Parathyroid adenoma (tissue), 2 donors: ENCODE measurements at regions not wholly inside any gene's neighbourhood (a gene's known extent, or its start where the extent isn't known, plus 50 kb on each side); places are given as distances from the start of the nearest gene placed in this dataset.

Experiments
- H2AFZ ChIP-seq: fragments of 300-600 bp; sonication (generic); one replicate; pipeline ENCODE4 v1.7.0; 2017; ENCODE audit warnings: antibody characterized with exemption, mild to moderate bottlenecking
- H3K27ac ChIP-seq: fragments of 300-600 bp; sonication (generic); one replicate; pipeline ENCODE4 v1.7.0; 2017
- H3K27me3 ChIP-seq: fragments of 300-600 bp; sonication (generic); one replicate; pipeline ENCODE4 v1.7.0; 2017; ENCODE audit warnings: low read length; ENCODE audit not compliant: control insufficient read depth, insufficient read depth
- H3K36me3 ChIP-seq: fragments of 300-600 bp; sonication (generic); one replicate; pipeline ENCODE4 v1.7.0; 2017; ENCODE audit warnings: low read length; ENCODE audit not compliant: control insufficient read depth, insufficient read depth
- H3K4me1 ChIP-seq: fragments of 300-600 bp; sonication (generic); one replicate; pipeline ENCODE4 v1.7.0; 2017; ENCODE audit warnings: control low read depth
- H3K4me2 ChIP-seq: fragments of 300-600 bp; sonication (generic); one replicate; pipeline ENCODE4 v1.7.0; 2017; ENCODE audit warnings: low read length
- H3K4me3 ChIP-seq: fragments of 300-600 bp; sonication (generic); one replicate; pipeline ENCODE4 v1.7.0; 2017; ENCODE audit warnings: low read depth, low read length
- H3K79me2 ChIP-seq: fragments of 300-600 bp; sonication (generic); one replicate; pipeline ENCODE4 v1.7.0; 2017; ENCODE audit warnings: control low read depth
- H3K9ac ChIP-seq: fragments of 300-600 bp; sonication (generic); one replicate; pipeline ENCODE4 v1.7.0; 2017; ENCODE audit warnings: mild to moderate bottlenecking
- H3K9me3 ChIP-seq: fragments of 300-600 bp; sonication (generic); one replicate; pipeline ENCODE4 v1.7.0; 2017; ENCODE audit warnings: low read length; ENCODE audit not compliant: control insufficient read depth
- CTCF ChIP-seq: fragments of 300-600 bp; sonication (generic); IDR thresholded peaks from one replicate; pipeline ENCODE4 v1.7.0; 2017; ENCODE audit warnings: antibody characterized with exemption, mild to moderate bottlenecking
- donor health status: primary hyperparathyroidism.

GRCh38 chr3:20425138-20425537 lies 239.1 kb upstream of the SGO1 start:
- H3K36me3 ChIP-seq: no peaks in the 10 kb centered on the region
- H3K27me3 ChIP-seq: no peaks in the 10 kb centered on the region
- H3K79me2 ChIP-seq: no peaks in the 10 kb centered on the region
- no peak overlapping the region for H3K4me3 ChIP-seq
- no peak overlapping the region for H3K4me2 ChIP-seq
- no peaks in the 10 kb centered on the region for H3K9me3 ChIP-seq
- H3K9ac ChIP-seq: no peak overlapping the region
- H3K27ac ChIP-seq: no peak overlapping the region
- no peak overlapping the region for H2AFZ ChIP-seq
- no peaks in the 10 kb centered on the region for H3K4me1 ChIP-seq
- TF ChIP-seq CTCF: no peak

GRCh38 chr3:20424086-20424485 lies 238.1 kb upstream of the SGO1 start:
- no peaks in the 10 kb centered on the region for H3K27me3 ChIP-seq
- H3K9me3 ChIP-seq: no peaks in the 10 kb centered on the region
- no peaks in the 10 kb centered on the region for H3K4me1 ChIP-seq
- H3K4me3 ChIP-seq: no peak overlapping the region
- no peak overlapping the region for H3K9ac ChIP-seq
- no peak overlapping the region for H3K27ac ChIP-seq
- no peaks in the 10 kb centered on the region for H3K36me3 ChIP-seq
- H3K4me2 ChIP-seq: no peak overlapping the region
- H3K79me2 ChIP-seq: no peaks in the 10 kb centered on the region
- TF ChIP-seq CTCF: no peak
- no peak overlapping the region for H2AFZ ChIP-seq

GRCh38 chr3:20422391-20422790 lies 236.4 kb upstream of the SGO1 start:
- TF ChIP-seq CTCF: no peak

GRCh38 chr3:20417388-20418108 lies 231.5 kb upstream of the SGO1 start:
- Histone ChIP-seq H3K4me3 (no peak overlapping the region), H3K79me2 (no peaks in the 10 kb centered on the region), H3K36me3 (no peaks in the 10 kb centered on the region), H3K9me3 (no peaks in the 10 kb centered on the region), H3K27ac (no peak overlapping the region), H3K4me2 (no peak overlapping the region), H3K4me1 (no peaks in the 10 kb centered on the region), H3K27me3 (no peaks in the 10 kb centered on the region), H2AFZ (no peak overlapping the region), H3K9ac (no peak overlapping the region)
- TF ChIP-seq CTCF: no peak

More at GRCh38 chr3:20422391-20422790, 236.4 kb upstream of the SGO1 start:
- Histone ChIP-seq H3K4me3 (no peak overlapping the region), H3K9ac (no peak overlapping the region), H2AFZ (no peak overlapping the region), H3K79me2 (no peaks in the 10 kb centered on the region), H3K27ac (no peak overlapping the region), H3K36me3 (no peaks in the 10 kb centered on the region), H3K4me1 (no peaks in the 10 kb centered on the region), H3K27me3 (no peaks in the 10 kb centered on the region), H3K9me3 (no peaks in the 10 kb centered on the region), H3K4me2 (no peak overlapping the region)

GRCh38 chr3:20406611-20407011 lies 220.6 kb upstream of the SGO1 start:
- no peaks in the 10 kb centered on the region for H3K27me3 ChIP-seq
- no peak overlapping the region for H3K27ac ChIP-seq
- no peak overlapping the region for H3K9ac ChIP-seq
- H3K4me3 ChIP-seq: no peak overlapping the region
- H3K9me3 ChIP-seq: no peaks in the 10 kb centered on the region
- no peaks in the 10 kb centered on the region for H3K4me1 ChIP-seq
- H3K4me2 ChIP-seq: no peak overlapping the region
- H3K36me3 ChIP-seq: no peaks in the 10 kb centered on the region
- H3K79me2 ChIP-seq: no peaks in the 10 kb centered on the region
- H2AFZ ChIP-seq: no peak overlapping the region
- no peak for TF ChIP-seq CTCF
